Medulla oblongata (tissue), 1 donor: ENCODE measurements at regions not wholly inside any gene's neighbourhood (a gene's known extent, or its start where the extent isn't known, plus 50 kb on each side); places are given as distances from the start of the nearest gene placed in this dataset.

Experiments
- DNase-seq: peaks from one replicate; pipeline ENCODE4 v3.0.0-alpha.2; 2015; ENCODE audit errors: extremely low spot score

DNA sequence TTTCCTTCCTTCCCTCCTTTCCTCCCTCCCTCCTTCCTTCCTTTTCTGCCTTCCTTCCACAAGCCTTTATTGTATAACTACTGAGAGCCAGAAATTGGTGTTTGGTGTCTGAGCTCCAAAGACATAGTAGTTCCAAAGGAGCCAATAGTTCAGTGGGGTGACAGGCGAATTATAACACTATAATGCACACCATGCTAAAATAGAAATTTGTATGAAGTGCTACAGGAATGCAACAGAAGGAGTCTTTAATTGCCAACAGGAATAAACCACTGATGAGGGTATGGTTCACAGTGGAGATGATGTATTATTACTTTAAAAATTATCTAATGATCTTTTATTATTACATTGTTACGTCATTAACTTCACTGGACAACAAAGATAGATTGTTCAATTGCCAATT lies 158.8 kb upstream of the SP8 start:
- DNase-seq: no peak

DNA sequence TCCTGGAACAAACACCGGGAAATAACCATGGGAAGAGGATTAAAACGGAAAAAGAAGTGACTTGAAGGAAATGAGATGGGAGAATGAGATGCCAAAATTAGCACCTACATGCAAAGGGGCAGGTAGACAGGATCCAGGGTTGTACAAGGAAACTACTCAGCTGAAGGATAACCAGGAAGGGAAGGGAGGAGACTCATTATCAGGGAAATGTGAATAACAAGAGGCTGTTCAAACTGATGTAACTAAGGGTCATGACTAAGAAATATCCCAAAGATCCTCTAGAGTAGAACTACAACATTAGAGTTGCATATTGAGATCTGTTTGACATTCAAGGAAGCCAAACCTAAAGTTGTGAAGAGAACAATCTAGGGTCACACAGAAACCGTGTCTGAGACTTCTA lies 166.2 kb upstream of the SP8 start:
- DNase-seq: no peak

DNA sequence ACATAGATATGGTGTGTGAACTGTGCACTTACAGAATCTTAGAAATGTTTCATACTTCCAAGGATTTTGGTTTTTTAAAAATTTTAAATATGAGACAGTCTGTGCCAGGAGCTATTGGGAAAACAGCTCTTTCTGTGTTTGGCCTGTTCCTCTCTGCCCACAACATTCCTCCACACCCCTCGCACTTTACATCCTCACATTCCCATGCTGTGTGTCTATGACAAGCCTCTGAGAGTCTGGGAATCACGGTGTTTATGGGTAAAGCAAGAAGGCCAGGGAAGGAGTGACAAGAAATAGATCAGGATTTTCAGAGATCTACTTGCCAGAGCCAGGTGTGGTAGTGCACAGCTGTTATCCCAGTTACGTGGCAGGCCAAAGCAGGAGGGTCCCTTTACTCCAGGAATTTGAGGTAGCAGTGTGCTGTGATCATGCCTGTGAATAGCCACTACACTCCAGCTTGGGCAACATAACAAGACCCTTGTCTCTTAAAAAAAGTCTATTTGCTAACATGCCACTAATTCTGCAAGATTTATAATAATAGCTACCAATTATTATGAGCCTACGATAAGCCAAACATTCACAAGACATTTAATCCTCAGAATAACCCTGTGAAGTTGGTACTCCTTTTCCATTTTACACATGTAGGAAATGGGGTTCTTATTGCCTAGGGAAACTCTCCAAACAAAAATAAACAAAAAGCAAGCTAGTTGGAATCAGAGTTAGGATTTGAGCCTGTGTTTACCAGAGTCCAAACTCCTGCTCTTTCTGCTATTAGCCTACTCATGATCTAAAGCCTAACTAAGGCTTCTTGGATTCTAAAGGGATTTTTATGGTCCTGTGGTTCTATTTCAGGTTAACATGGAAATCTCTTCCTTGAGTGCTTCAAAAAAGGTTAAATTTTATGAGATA lies 168.3 kb upstream of the SP8 start:
- DNase-seq: no peak

DNA sequence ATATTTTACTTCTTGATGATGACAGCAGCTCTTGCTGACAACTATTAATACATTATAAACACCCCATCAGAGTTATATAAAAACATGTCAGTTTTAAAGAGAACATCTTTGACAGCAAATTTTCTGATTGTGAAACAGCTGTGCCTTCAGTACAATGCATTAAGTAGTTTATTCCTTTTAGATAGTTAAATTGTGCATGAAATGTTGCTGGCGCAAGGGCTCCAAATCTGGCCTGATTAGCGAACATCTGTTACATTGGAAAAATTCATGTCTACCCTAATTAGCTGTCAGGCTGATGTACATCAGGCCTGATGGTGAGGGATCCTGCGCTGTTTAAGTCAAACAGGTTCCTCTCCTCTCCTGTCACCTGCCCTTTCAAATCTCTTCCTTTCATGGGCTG lies 171.9 kb upstream of the SP8 start:
- no peak for DNase-seq

DNA sequence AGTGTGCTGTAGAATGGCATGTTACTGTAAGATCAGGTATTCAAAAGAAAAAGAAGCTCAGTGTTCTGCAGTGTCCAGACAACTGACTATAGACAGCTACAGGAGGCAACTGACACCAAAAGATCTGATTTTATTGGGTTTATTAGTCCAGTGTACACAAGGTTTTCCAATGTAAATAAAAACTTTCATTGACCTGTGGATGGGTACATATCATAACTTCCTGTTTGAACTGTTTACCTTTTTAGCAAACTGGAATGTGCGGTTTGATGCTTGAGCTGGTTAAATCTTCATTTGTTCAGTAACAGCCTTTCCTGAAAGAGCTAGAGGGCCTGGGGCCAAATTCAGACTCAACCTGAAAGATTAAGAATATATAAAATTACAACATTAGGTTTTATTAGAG lies 172.6 kb upstream of the SP8 start:
- DNase-seq: no peak

DNA sequence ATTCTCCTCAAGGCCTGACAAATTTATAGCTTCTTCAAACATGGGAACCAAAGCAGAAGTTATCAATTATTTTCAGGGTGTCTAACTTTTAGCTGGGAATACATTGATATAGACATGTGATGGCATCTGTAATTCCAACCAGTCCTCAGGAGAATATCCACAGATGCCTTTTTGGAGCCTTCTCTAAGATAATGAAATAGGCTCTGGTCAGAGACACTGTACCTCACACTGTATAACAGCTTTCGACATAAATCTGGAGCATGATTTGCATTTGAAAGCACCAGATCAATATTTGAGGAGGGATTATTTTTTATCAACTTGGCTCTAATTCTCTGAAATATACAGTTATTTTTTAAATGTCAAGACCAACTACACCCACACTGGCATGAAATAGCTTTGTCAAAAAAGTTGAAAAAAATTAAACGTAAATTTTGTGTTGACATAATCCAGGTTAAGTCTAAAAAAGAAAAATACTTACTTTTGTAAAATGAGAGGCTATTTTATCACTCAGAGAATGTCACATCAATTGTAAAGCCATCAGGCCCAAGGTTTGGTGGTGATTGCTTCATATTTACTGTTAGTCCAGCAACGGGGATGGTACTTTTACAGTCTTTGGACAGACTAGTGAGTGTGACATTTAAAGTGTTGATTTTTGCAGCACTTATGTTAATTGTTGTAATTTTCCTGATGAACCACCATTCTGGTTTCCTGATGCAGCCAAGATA lies 177.0 kb upstream of the SP8 start:
- DNase-seq: no peak

DNA sequence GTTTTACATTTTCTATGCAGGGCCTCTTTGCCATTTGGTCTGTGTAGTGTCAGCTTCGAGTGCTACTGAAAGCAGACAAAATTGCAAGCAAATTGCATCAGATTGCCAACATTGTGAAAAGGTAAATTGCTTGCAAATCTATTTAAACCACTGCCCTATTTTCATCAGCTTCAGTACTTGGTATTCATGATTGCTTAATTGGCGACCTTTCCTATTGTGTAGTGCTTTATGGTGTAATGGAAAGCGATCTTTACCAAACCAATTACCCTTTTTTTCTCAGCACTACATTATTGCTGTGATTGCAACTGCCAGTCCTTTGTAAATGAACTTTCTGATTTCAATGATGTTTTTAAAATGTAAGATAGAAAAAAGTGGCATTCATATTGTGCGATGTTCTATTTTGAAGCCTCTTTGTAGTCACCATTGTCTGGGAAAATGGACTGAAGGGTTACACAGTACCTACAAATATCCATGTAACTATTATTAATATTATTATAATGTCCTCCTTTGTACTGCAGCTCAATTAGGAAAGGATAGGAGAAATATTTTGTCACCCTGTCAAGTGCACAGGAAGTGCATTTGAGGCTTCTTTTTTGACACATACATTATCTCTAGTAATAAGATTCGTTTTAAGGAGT lies 177.7 kb upstream of the SP8 start:
- no peak for DNase-seq

DNA sequence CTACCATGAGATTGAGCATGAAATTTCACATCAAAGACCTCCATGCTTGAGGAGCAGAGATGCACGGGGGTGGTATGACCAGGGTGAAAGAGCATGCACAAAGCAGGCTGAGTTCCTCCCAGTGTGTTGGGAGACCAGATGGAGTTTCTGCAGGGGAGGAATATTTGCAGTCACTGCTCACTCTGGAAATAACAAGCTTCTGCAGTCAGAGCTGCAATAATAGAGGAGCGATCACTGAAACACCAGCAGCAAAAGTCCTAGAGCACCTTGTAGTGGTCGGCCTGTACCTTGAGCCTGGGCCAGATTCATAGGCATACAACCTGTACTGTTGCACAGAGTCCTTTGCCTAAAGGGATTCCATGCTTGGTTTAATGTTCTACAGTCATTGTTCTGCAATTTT lies 184.5 kb upstream of the SP8 start:
- no peak for DNase-seq

DNA sequence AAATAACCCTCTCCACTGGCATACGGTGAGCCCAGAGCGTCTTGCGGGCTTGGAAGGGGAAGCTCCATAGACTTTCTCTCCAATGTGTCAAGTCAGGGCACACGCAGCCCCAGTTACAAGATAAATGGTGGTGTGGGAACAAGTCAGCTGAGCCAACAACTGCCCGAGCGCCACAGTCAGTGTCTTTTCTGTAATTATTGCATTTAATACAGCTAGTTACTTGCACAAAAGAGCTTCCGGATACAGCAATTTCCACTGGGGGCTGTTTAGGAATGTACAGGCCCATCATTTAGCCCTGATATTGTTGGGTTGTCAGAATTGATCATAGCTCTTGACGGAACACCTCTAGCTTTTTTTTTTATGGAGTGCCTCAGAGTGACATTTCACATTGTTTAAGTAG lies 193.5 kb upstream of the SP8 start:
- no peak for DNase-seq

DNA sequence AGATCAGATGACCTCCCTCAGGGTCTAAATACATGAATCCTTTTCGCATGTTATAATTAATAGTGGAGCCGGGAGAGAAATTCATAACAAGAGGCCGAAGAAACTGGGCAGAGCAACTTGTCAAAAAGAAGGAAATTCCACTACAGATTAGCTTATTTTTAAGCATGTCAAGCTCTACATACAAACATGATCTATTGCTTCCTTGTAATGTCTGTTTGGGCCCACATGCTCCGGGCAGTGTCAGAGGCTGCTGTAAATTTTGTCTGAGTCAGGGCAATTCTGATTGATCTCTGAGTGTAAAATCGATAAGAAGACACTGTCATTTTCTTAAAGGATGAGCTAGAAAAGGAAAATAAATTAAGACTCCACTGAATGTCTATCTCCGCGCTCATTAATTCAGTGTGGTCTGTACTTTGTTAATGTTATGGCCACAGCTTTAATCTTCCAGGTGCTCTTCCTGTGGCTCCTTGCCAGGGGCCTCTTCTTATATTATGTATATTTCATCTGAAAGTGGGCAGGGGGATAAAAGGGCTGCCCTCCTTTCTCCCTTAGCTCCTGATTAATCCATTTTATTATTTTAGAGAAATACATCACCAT lies 194.1 kb upstream of the SP8 start:
- no peak for DNase-seq

DNA sequence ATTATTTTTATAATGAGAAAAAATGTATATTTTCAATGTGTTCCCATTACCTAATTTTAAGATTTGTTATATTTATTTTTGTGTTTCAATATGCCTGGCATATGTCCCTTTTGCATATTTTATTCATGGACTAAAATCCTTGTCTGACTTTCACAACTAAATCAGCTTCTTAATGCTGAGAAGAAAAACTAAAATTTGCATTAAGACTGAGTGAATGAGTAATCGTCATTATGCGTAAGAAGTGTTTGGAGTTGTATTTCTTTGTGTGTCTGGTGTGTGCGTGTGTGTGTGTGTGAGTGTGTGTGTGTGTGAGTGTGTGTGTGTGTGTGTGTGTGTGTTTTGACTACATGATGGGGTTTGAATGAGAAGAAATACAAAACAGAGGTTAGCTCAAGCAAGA lies 201.7 kb upstream of the SP8 start:
- DNase-seq: no peak

DNA sequence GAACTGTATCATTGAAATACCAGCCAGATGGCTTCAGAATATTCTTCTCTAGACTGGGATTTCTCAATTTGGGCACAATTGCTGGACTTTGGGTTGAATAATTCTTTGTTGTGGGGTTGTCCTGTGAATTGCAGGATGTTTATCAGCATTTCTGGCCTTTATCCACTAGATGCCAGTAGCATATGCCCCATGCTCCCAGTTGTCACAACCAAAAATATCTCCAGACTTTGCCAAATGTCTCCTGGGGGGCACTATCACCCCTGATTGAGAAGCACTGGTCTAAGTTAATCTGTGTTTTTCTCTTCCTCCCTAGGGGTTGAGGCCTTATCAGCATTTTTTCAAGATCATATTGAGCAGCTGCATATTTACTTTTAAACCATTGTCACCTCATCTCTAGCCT lies 204.9 kb upstream of the SP8 start:
- DNase-seq: no peak

DNA sequence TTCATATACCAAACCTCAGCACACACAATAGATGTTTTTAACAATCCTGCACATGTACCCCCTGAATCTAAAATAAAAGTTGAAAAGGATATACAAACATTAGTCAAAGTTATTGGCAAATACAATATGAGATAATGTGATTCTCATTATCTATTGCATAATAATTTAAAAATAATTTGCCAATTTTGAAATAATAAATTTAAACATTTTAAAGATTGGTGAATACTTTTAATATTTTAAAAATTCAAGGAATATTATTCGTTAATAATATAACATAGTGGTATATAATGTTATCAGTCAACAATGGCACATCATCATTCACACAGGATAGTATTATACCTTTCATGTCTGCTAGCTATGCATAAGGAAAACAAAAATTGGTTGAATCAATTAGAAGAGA lies 207.0 kb upstream of the SP8 start:
- no peak for DNase-seq

DNA sequence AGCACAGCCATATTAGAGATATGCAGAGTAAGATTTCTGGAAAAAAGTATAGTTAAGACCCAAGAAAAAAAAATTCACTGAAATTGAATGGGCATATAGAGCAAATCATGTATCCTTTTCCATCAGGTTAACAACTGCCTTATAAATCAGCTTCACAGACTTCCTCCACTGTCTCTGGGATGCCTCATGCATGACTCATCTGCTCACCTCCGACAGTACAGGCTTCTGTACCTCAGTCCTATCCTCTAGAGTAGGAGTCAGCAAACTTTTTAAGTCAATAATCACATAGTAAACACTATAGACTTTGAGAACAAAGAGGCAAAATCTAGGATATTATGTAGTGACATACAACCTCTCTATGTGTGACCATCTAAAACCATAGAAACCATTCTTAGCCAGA lies 211.6 kb upstream of the SP8 start:
- DNase-seq: no peak

DNA sequence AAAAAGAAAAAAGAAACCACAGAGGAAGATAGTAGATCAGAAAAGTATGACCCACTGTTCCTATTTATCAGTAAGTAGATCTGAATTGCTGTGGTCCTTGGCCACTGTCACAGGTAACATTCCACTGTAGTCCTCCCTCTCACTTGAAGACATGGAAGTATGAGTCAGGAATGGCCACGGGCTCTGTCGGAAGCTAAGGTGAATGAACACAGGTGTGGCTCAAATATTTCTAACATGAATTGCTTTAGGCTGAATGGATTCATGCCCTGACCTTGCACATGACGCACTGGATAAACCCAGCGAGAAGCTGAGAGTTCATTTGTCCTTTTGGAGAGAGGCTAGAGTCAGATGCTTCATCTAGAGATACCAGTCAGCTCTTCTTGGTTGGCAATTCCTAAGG lies 224.5 kb upstream of the SP8 start:
- DNase-seq: no peak

DNA sequence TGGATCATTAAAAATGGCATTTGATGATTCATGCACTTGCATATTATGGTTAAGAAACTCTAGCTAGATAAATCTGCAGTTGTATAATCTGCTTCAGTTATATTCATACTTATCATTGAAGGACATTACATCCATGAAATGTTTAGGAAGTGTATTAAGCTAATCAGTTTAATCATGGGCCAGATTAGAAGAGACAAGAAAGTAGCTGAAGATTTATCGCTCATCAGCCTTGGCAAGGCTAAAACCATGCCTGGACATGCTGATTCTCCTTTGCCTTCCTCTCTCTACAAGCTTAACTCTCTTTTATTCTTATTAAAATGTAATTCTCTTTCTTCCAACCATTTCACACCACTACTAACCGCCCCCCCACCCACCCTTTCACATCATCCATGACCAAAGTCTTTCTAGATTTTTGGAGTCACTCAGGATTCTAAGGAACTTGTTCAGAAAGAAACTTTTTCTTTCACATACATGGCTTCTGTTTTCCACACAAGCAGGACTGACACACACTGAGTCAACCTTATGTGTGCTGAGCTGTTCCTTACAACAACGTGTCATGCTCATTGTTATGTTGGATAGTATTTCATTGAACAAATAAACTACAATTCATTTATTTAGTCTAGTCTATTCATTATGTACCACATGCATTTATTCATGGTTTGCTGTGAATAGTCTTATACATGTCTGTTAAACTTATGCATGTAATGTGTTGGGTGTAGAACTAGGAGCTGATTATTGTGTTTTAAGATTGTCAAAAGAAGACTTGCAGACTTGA lies 227.3 kb upstream of the SP8 start:
- DNase-seq: no peak

DNA sequence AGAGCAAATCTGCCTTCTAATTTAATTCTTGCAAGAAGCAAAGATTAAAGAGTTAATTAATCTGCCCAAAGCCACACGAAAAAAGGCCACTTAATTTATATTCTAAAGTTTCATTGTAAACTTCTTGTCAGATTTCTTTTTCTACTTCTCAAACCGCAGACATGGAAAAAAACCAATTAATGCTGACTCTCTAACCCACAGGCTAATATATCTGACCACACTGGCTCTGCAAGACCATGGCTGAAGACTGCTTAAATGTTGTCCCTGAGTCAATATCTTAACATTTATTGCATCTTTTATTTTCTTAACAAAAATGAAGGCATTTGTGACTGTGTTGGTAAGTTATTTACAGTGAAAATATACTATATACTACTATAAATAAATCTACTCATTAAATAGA lies 234.0 kb upstream of the SP8 start:
- no peak for DNase-seq

DNA sequence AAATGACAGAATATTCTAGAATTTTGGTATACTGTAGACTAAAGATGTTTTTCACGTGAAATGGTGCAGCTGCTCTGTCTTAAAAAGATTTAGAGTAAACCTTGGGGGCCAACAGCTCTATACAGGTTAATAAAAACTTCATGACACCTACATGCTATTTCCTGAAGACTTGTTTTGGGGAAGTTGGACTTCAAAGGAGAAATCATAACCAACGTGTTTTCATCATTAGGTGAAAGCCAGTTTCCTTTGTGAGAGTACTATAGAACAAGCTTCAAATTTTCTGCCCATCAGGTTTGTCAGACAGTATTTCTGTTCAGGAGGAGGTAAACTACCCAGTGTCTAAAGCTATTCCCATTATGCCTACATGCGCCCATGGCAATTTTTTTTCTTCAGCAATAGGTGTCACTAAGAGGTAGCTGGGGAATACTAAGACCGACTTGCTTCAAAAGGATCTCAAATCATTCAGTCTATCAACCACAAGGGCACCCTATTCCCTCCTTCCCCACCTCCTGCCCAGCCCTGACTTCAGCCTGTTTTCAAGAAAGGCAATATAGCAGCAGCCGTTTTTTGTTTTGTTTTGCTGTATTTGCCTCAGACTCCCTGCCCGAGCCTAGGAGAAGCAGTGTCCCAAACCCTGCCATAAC lies 237.3 kb upstream of the SP8 start:
- no peak for DNase-seq

DNA sequence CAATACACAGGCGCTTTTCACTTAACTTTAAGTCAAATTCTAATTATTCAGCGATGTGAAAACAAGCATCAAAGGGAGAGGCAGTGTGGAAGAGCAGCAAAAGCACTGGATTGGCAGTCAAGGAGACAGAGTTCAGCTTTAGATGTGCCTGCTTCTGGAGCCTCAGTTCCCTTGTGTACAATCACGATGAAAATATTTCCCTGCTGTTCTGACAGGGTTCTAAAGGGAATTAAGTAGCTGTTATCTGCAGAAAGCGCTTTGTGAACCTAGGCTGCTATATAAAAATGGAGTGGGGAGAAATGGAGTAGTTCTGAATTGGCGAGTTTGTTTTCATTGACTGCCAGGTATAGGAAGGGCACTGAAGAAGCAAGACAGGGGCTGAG lies 237.8 kb upstream of the SP8 start:
- no peak for DNase-seq

DNA sequence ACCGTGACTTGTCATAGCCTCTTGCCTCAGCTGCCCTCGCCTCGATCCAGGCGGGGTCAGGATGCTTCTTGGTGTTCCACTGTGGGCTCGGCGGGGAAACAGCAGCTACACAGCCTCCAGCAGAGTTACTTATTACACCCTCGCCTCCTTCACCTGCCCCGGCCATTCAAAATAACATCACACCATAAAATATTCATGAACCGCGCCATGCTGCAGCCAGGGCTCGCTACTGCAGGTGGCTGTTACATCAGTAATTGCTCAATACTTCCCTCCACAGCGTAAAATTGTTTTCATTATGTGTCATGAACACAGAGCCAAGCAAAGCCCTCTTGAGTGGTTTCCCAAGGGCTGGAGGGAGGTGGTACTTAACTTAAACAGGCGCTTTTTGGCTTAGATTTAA lies 241.5 kb upstream of the SP8 start:
- no peak for DNase-seq

DNA sequence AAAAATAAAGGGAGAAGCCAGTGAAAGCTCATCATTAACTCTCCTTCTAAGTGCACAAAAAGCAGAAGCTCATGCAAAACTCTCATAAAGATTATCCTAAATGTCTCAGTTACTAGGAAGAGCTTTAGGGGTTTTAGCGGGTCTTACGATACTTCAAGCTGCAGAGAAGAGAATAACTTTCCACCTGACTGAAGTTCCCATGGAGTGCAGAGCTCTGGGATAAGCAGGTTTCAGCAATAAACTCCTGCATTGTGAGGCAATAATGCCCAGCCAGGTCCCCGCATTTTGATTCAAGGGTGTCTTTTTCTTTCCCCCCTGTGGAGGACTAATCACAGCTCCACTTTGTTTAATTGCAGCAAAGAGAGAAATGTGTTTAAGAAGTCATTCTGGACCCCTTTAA lies 241.9 kb upstream of the SP8 start:
- DNase-seq: peak; percentile 7
